ENCODE measurements at regions not wholly inside any gene's neighbourhood (a gene's known extent, or its start where the extent isn't known, plus 50 kb on each side); places are given as distances from the start of the nearest gene placed in this dataset.
A peak's percentile ranks its signal among the peaks of the same experiment; 100 is the strongest.

- DNase-seq: peak; percentile 97 to 99 (median 99)
- Mint-ChIP-seq H3K27ac (peak overlapping the region; percentile 93 to 99 (median 96)), H3K27me3 (peaks cover 2% of the 10 kb centered on the region in 2 donors), H3K4me1 (peaks cover 53 to 79% (median 66%) of the 10 kb centered on the region in 4 donors), H3K36me3 (peaks cover 8 to 29% of the 10 kb centered on the region in 2 donors), H3K4me3 (peak overlapping the region; percentile 88 to 97 (median 93)), H3K9me3 (peaks cover 0 to 12% (median 0%) of the 10 kb centered on the region in 8 donors)
- ChIA-PET POLR2A (ENCODE audit: partially characterized antibody) (interaction anchor here (0.6 kb wide), 1 partner anchor 291 kb away, joined by 3 read pairs; no protein-coding TSS in a partner anchor), CTCF (ENCODE audit: partially characterized antibody) (interaction anchor here (1.1 to 3.3 kb wide), 2 partner anchors 186 to 291 kb away, joined by 3 to 182 read pairs; no protein-coding TSS in a partner anchor)
- peak overlapping the region; percentile 68 to 70 for H3K4me3 ChIP-seq (ENCODE audit: low read length in 2 of 2)
- no peaks in the 10 kb centered on the region for H3K9me3 ChIP-seq (ENCODE audit: control insufficient read depth in 1 of 2, low read length in 2 of 2)
- H3K36me3 ChIP-seq (ENCODE audit: insufficient read depth, low read length): no peaks in the 10 kb centered on the region
- peak overlapping the region; percentile 85 for H3K27ac ChIP-seq (ENCODE audit: low read depth, low read length)
- H3K4me1 ChIP-seq (ENCODE audit: insufficient read depth, low read length): peaks cover 55% of the 10 kb centered on the region
- intact Hi-C loops (cut with micrococcal nuclease): loop anchor here (1.0 to 5.0 kb wide), 3 partner anchors 372 to 587 kb away; partner anchors contain the start of genes GLOD4, MRM3 and TIMM22
- no peaks in the 10 kb centered on the region for H3K27me3 ChIP-seq (ENCODE audit: insufficient read depth, low read length)
Measured at GRCh38 chr17:409848-410542, 57.4 kb upstream of the RPH3AL start.

GRCh38 chr17:409308-409847 is 56.8 kb upstream of the RPH3AL start:
- Histone ChIP-seq H3K4me3 (ENCODE audit: low read length in 2 of 2) (peak overlapping the region; percentile 59 to 70), H3K4me1 (ENCODE audit: insufficient read depth, low read length) (peaks cover 49% of the 10 kb centered on the region), H3K9me3 (ENCODE audit: control insufficient read depth in 1 of 2, low read length in 2 of 2) (no peaks in the 10 kb centered on the region), H3K27ac (ENCODE audit: low read depth, low read length) (peak overlapping the region; percentile 70), H3K27me3 (ENCODE audit: insufficient read depth, low read length) (no peaks in the 10 kb centered on the region), H3K36me3 (ENCODE audit: insufficient read depth, low read length) (no peaks in the 10 kb centered on the region)
- H3K9me3 Mint-ChIP-seq: peaks cover 0 to 12% (median 0%) of the 10 kb centered on the region in 8 donors
- H3K27ac Mint-ChIP-seq: peak overlapping the region; percentile 93 to 99 (median 96)
- H3K4me1 Mint-ChIP-seq: peaks cover 54 to 79% (median 66%) of the 10 kb centered on the region in 4 donors
- ChIA-PET POLR2A (ENCODE audit: partially characterized antibody) (no interaction called here), CTCF (ENCODE audit: partially characterized antibody) (no interaction called here)
- intact Hi-C loops (cut with micrococcal nuclease): no loop called here
- no peak for DNase-seq
- H3K36me3 Mint-ChIP-seq: peaks cover 10 to 34% of the 10 kb centered on the region in 2 donors
- peak overlapping the region; percentile 88 to 97 (median 93) for H3K4me3 Mint-ChIP-seq
- peaks cover 2% of the 10 kb centered on the region in 2 donors for H3K27me3 Mint-ChIP-seq

DNA sequence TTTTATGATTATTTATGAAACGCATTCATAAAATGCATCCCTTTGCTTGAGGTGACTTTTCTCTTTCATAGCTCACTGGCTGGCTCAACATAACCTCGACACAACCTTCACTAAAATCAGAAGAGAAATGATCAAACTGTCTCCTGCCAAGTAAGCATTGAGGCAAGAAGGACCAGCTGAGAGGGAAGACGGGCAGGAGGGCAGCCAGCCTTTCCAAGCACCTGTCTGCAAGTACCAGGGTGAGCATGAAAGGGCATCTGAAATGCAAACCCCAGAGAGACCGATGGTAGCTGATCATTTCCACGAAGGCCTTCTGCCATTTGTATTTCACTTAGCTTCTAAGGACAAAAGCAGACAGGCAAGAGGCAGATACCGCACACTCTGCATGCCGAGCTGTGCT is 52.1 kb upstream of the RPH3AL start:
- H3K9me3 ChIP-seq (ENCODE audit: control insufficient read depth in 1 of 2, low read length in 2 of 2): no peaks in the 10 kb centered on the region
- Mint-ChIP-seq H3K27me3 (peaks cover 0 to 2% of the 10 kb centered on the region in 2 donors), H3K4me3 (peak overlapping the region in 1 of 8 donors; percentile 35), H3K27ac (peak overlapping the region in 2 of 7 donors; percentile 26 to 43), H3K4me1 (peaks cover 22 to 46% (median 35%) of the 10 kb centered on the region in 4 donors), H3K36me3 (peaks cover 11 to 36% of the 10 kb centered on the region in 2 donors), H3K9me3 (peaks cover 0 to 7% (median 0%) of the 10 kb centered on the region in 8 donors)
- no peak for DNase-seq
- H3K27ac ChIP-seq (ENCODE audit: low read depth, low read length): no peak overlapping the region
- H3K27me3 ChIP-seq (ENCODE audit: insufficient read depth, low read length): no peaks in the 10 kb centered on the region
- CTCF ChIA-PET (ENCODE audit: partially characterized antibody): interaction anchor here (1.1 to 1.2 kb wide), 2 partner anchors 18 to 296 kb away, joined by 3 to 6 read pairs; no protein-coding TSS in a partner anchor
- no peak overlapping the region for H3K4me3 ChIP-seq (ENCODE audit: low read length in 2 of 2)
- intact Hi-C loops (cut with micrococcal nuclease): no loop called here
- POLR2A ChIA-PET (ENCODE audit: partially characterized antibody): no interaction called here
- H3K4me1 ChIP-seq (ENCODE audit: insufficient read depth, low read length): peaks cover 13% of the 10 kb centered on the region
- H3K36me3 ChIP-seq (ENCODE audit: insufficient read depth, low read length): peaks cover 19% of the 10 kb centered on the region

All from CD4-positive, alpha-beta memory T cell (primary cell).